C4-2B (cell line): ENCODE measurements at regions not wholly inside any gene's neighbourhood (a gene's known extent, or its start where the extent isn't known, plus 50 kb on each side); places are given as distances from the start of the nearest gene placed in this dataset.

Experiments
- H3K27ac ChIP-seq: fragments of 450-650 bp; 2 replicates; pipeline ENCODE4 v1.5.1; 2017
- CTCF ChIP-seq: fragments of 450-650 bp; conservative IDR thresholded peaks from 2 replicates; pipeline ENCODE4 v1.5.1; 2017; ENCODE audit warnings: mild to moderate bottlenecking
- ZFX ChIP-seq: fragments of 450-650 bp; IDR thresholded peaks from 2 replicates; pipeline ENCODE4 v1.6.1; 2017

GRCh38 chr1:5713101-5714010 is 278.9 kb downstream of the NPHP4 start:
- TF ChIP-seq ZFX (no peak), CTCF (no peak)
- no peak overlapping the region for H3K27ac ChIP-seq

- TF ChIP-seq CTCF (no peak), ZFX (no peak)
Observed at GRCh38 chr1:5711956-5712645, 280.1 kb downstream of the NPHP4 start.

GRCh38 chr1:5711079-5711478 is 281.1 kb downstream of the NPHP4 start:
- TF ChIP-seq CTCF, result no peak
- no peak for TF ChIP-seq ZFX

More at GRCh38 chr1:5711956-5712645, 280.1 kb downstream of the NPHP4 start:
- no peak overlapping the region for H3K27ac ChIP-seq

GRCh38 chr1:5709976-5710375 is 282.2 kb downstream of the NPHP4 start:
- no peak overlapping the region for H3K27ac ChIP-seq
- TF ChIP-seq CTCF, result no peak
- TF ChIP-seq ZFX, result no peak

More at GRCh38 chr1:5711079-5711478, 281.1 kb downstream of the NPHP4 start:
- no peak overlapping the region for H3K27ac ChIP-seq

- no peak overlapping the region for H3K27ac ChIP-seq
- TF ChIP-seq ZFX, result no peak
- no peak for TF ChIP-seq CTCF
Observed at GRCh38 chr1:5709461-5709975, 282.7 kb downstream of the NPHP4 start.

- H3K27ac ChIP-seq, result no peak overlapping the region
- no peak for TF ChIP-seq ZFX
- no peak for TF ChIP-seq CTCF
Observed at GRCh38 chr1:5708346-5709245, 283.6 kb downstream of the NPHP4 start.
